ENCODE measurements at regions not wholly inside any gene's neighbourhood (a gene's known extent, or its start where the extent isn't known, plus 50 kb on each side); places are given as distances from the start of the nearest gene placed in this dataset.

- Histone ChIP-seq H3K36me3 (no peaks in the 10 kb centered on the region), H3K27me3 (peaks cover 0 to 4% of the 10 kb centered on the region in 2 donors), H3K27ac (no peak overlapping the region), H3K4me3 (no peak overlapping the region), H3K9me3 (no peaks in the 10 kb centered on the region), H3K4me1 (no peaks in the 10 kb centered on the region)
- DNase-seq (no peak), ATAC-seq (no peak)
- TF ChIP-seq, protein P1, sequence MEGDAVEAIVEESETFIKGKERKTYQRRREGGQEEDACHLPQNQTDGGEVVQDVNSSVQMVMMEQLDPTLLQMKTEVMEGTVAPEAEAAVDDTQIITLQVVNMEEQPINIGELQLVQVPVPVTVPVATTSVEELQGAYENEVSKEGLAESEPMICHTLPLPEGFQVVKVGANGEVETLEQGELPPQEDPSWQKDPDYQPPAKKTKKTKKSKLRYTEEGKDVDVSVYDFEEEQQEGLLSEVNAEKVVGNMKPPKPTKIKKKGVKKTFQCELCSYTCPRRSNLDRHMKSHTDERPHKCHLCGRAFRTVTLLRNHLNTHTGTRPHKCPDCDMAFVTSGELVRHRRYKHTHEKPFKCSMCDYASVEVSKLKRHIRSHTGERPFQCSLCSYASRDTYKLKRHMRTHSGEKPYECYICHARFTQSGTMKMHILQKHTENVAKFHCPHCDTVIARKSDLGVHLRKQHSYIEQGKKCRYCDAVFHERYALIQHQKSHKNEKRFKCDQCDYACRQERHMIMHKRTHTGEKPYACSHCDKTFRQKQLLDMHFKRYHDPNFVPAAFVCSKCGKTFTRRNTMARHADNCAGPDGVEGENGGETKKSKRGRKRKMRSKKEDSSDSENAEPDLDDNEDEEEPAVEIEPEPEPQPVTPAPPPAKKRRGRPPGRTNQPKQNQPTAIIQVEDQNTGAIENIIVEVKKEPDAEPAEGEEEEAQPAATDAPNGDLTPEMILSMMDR (IDR thresholded peaks at IDR 0.05): no peak
- intact Hi-C loops (cut with DNase I): no loop called here
Observed at GRCh38 chr20:48042628-48043027, 257.3 kb upstream of the SULF2 start.

GRCh38 chr20:48041078-48041780 lies 255.9 kb upstream of the SULF2 start:
- no peak overlapping the region for H3K27ac ChIP-seq
- peaks cover 0 to 4% of the 10 kb centered on the region in 2 donors for H3K27me3 ChIP-seq
- no peak for DNase-seq
- intact Hi-C loops (cut with DNase I): no loop called here
- no peak for ATAC-seq
- no peaks in the 10 kb centered on the region for H3K9me3 ChIP-seq
- H3K36me3 ChIP-seq: no peaks in the 10 kb centered on the region
- H3K4me3 ChIP-seq: no peak overlapping the region
- H3K4me1 ChIP-seq: no peaks in the 10 kb centered on the region
- TF ChIP-seq, protein P1 (IDR thresholded peaks at IDR 0.05): no peak

DNA sequence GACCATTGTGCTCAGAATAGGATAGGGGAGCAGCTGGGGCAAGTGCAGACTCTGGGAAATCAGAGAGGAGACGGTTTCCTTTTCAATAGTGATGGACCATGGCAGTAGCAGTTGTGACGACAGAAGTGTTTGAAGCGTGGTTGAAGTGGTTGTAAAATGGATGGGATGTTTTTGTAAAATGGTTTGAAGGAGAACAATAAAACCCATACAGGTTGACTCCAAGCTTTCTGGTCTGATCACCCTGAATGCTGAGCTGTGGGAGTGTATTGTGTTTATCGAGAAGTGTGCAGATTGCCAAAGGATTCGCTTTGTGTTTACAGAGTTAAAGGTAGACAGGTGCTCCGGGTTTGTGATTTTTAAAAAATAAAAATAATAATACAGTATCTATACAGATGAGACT lies 255.2 kb upstream of the SULF2 start:
- DNase-seq: no peak
- ATAC-seq: no peak
- H3K36me3 ChIP-seq: no peaks in the 10 kb centered on the region
- no peak overlapping the region for H3K4me3 ChIP-seq
- H3K27ac ChIP-seq: no peak overlapping the region
- H3K9me3 ChIP-seq: no peaks in the 10 kb centered on the region
- H3K4me1 ChIP-seq: no peaks in the 10 kb centered on the region
- TF ChIP-seq, protein P1 (IDR thresholded peaks at IDR 0.05): no peak
- intact Hi-C loops (cut with DNase I): no loop called here
- peaks cover 0 to 4% of the 10 kb centered on the region in 2 donors for H3K27me3 ChIP-seq

DNA sequence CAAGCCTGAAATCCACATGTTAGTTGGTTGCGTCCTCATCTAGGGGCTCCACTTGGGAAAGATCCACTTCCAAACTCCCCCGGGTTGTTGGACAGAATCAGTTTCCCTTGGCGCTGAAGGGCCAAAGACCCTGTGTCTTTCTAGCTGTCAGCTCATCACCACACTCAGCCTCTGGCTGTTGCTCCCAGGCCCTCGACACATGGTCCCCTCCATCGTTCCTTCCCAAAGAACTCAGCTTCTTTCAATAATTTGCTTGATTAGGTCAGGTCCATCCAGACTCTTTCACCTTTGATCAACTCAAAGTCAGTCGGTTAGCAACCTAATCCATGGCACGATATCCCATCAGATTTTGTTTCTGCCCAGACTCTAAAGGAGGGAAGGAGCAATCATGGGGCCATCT lies 254.8 kb upstream of the SULF2 start:
- peaks cover 0 to 4% of the 10 kb centered on the region in 2 donors for H3K27me3 ChIP-seq
- no peak overlapping the region for H3K27ac ChIP-seq
- TF ChIP-seq, protein P1 (IDR thresholded peaks at IDR 0.05): no peak
- DNase-seq (no peak), ATAC-seq (no peak)
- H3K36me3 ChIP-seq: no peaks in the 10 kb centered on the region
- intact Hi-C loops (cut with DNase I): no loop called here
- no peaks in the 10 kb centered on the region for H3K9me3 ChIP-seq
- H3K4me1 ChIP-seq: no peaks in the 10 kb centered on the region
- no peak overlapping the region for H3K4me3 ChIP-seq

DNA sequence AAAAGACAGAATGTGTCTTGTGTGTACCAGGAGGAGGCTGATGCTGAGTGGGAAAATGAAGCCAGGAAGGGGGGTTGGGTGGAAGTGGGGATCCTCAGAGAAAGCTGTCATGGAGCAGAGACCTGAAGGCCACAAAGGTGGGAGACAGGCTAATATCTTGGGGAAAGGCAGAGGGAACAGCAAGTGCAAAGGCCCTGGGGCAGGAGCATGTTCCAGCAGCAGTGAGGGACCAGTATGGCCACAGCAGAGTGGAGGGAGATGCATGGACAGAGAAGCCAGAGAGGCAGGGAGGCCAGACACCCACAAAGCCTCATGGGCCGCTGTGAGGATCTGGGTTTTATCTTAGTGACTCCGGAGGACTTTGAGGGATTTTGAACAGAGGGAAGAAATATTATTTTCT lies 254.2 kb upstream of the SULF2 start:
- no peak for ATAC-seq
- TF ChIP-seq, protein P1 (IDR thresholded peaks at IDR 0.05): no peak
- no peak for DNase-seq
- Histone ChIP-seq H3K36me3 (no peaks in the 10 kb centered on the region), H3K9me3 (no peaks in the 10 kb centered on the region), H3K4me3 (no peak overlapping the region), H3K27ac (no peak overlapping the region), H3K27me3 (peaks cover 0 to 4% of the 10 kb centered on the region in 2 donors), H3K4me1 (no peaks in the 10 kb centered on the region)
- intact Hi-C loops (cut with DNase I): no loop called here
